HG02610 (cell line): ENCODE measurements at regions not wholly inside any gene's neighbourhood (a gene's known extent, or its start where the extent isn't known, plus 50 kb on each side); places are given as distances from the start of the nearest gene placed in this dataset.

Source experiments
- ATAC-seq: cut with Tn5 transposase; IDR thresholded peaks from one replicate; pipeline ENCODE4 v1.9.1; 2021; ENCODE audit warnings: mild to moderate bottlenecking, moderate library complexity; ENCODE audit not compliant: unreplicated experiment

DNA sequence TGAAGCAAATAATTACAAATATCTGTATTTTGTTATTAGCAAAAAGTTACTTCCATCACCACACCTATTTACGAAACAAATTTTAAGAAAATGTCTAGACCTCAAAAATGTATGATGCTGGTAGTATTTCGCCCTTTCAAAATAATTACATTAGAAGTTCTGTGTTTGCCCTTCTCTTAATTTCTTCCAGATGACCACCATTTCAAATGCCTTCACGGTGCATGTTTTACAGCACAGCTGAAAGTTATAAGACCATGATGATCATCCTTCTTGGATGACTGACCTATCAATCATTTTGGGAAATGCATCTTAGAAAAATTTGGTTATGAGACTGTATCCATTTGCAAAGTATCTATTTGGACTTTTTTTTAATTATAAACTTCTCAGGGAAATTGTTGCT lies 390.8 kb downstream of the SLITRK6 start:
- ATAC-seq = no peak

DNA sequence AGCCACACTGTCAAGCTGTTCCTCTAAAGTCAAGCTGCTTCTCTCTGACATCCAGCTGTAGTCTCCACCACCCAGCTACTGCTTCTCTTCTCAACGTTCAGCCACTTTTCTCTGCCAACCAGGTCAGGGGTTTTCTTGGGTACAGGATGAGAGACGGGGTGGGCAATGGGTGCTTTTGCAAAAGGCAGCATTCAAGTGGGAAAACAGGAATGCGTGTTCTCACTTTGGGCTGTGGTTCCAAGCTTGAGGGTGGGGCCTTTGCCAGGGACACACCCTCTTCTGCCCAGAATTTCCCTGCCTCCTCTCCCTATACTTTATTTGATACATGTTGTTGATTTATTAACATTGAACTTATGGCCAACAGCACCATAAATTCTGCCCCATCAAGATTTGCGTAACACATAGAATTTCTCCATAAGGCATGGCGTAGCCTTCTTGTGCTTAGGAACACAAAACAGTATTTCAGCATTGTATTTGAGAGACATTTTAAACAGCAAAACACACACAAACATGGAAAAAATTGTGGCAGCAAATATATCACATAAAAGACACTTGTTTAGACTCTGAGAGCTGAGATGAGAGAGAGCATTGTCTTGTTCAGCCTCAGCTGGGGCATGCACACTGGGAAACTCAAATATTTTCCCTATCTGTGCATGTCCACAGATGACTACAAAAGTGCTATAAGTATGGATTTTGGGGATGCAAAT lies 392.8 kb downstream of the SLITRK6 start:
- no peak for ATAC-seq

DNA sequence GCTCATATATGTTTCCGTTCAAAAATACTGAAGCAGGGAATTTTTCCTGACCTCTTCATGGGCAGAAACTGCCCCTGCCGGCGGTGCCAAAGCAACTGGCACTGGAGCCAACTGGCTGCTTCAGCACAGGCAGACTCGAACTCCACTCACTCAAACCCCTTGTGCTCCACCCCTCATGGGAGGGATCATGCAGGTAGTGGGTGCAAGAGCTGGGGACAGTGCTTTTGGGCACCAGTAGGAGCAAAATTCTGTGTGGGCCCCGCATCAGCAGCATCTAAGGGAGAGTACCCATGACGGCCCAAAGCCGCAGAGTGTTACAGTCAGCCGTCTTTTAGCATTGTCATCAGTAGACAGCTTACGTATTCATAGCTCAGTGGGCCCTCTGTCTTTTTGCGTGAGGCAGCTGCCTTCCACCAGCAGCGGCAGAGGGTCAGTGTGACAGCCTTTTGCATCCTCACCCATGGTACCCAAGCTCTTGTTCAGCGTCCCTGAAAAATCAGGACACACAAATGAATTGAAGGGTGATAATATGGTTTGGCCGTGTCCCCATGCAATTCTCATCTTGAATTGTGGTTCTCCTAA lies 393.8 kb downstream of the SLITRK6 start:
- no peak for ATAC-seq

DNA sequence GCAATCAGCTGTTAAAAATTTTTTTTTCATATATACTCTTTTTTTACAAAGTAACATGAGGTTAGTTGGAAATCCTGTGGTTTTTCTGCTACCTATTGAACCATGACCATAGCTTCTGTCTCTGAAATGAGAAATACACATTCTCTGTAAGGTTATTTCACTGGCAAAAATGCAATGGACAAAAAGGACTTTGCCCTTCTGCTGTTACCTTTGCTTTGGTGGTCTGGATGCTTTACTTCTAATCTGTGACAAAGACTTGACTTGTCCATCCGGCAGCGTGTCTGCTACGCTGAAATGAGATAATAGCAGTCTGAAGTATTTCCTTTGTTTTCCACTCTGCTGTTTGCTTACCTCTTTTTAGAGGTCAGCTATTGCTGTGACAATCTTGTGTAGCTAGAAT lies 412.8 kb downstream of the SLITRK6 start:
- ATAC-seq = no peak

DNA sequence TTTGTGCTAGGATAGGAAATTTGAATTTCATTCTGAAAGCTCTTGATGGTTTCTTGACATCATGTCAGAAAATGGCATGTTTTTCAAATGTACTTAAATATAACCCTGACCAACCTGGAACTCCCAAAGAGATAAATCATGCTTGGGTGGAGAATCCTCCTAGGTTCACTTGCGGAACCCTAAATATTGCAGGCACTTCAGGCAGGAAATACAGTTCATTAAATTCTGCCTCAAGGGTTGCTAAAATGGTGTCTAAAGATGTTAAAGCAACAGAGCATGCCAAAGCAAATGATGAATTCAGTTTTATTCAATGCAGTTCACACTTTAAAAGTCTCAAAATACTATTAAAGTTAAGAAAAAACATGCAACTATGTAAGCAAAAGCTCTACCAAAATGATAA lies 415.9 kb downstream of the SLITRK6 start:
- ATAC-seq = no peak

DNA sequence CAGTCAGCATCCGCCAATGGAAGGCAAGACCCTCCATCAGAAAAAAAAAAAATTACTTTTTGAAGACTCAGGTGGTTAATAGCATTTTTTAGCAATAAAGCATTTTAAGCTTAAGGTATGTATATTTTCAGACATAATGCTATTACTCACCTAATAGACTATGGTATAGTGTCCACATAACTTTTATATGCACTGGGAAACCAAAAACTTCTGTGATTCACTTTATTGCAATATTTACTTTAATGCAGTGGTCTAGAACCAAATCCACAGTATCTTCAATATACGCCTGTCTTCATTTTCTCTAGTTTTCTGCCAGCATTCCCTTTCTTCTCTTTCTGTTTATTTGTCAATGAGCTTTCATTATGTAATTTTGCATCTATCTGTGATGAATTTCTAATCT lies 418.1 kb downstream of the SLITRK6 start:
- no peak for ATAC-seq

DNA sequence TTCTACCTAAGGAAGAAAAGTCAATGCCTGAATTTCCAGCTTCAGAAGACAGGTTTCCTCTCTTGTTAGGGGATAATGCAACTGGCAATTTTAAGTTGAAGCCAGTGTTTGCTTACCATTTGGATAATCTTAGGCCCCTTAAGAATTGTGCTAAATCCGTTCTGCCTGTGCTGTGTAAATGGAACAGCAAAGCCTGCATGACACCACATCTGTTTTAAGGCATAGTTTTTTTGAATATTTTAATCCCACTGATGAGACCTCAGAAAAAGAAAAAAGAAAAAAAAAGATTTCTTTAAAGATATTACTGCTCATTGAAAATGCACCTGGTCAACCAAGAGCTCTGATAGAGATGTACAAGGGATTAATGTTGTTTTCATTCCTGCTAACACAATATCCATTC lies 419.2 kb downstream of the SLITRK6 start:
- ATAC-seq = no peak

DNA sequence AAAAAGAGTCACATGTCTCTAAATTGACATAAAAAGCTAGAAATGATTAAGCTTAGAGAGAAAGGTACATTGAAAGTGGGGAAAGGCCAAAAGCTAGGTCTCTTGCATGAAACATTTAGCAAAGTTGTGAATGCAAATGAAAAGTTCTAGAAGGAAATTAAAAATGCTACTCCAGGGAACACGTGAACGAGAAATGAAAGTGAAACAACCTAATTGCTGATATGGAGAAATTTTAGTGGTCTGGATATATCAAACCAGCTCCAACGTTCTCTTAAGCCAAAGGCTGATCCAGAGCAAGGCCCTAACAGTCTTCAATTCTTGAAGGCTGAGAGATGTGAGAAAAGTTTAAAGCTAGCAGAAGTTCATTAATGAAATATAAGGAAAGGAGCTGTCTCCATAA lies 419.8 kb downstream of the SLITRK6 start:
- ATAC-seq = no peak

DNA sequence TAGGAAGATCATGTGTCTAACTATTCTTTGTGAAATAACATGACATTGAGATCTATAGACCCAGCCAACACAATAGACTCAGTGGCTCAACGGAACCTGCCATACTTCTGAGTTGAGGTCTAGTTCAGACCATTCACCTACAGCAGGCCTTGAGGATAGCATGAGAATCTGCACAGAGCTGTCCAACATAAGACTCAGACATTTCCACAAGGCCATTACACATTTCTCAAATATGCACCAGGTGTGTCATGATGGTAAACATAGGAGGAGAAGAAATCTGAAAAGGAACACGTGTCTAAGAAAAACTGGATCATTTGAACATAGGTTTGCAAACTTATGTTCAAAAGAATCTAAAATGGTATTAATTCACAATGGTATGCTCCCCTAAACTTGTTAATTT lies 421.4 kb downstream of the SLITRK6 start:
- ATAC-seq = no peak

DNA sequence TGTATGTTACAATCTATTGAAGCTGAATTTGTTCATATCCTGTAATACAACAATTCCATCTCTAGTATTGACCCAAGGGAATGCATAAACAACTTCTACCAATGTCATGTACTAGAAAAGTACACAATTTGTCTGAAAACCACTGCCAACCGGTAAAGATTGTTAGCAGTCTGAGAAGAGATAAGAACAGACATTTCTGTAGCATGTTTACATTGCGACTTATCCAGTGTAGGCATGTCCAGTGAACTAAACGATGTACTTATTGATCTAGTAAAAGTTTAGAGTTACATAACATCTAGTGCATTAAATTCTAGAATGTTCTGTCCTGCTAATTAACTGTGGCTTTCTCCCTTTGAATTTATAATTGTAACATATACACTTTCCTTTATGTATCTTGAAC lies 425.9 kb downstream of the SLITRK6 start:
- no peak for ATAC-seq

DNA sequence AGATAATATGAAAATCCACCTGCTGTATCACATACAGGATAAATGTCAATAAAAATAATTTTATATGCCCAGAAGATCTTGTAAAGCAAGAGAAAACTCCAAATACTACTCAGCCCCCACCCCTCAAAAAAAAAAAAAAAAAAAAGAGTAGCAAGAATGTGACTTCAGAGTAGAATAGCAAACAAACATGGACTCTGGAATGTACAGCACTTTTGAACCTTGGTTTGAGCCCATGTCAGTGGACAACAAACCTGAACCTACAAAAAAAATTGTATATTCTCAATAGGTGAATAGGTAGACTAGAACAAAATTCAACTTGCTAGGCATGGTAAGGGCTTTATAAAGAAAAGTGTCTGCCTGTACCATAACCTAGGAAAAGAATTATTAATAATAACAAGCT lies 428.0 kb downstream of the SLITRK6 start:
- ATAC-seq = no peak

DNA sequence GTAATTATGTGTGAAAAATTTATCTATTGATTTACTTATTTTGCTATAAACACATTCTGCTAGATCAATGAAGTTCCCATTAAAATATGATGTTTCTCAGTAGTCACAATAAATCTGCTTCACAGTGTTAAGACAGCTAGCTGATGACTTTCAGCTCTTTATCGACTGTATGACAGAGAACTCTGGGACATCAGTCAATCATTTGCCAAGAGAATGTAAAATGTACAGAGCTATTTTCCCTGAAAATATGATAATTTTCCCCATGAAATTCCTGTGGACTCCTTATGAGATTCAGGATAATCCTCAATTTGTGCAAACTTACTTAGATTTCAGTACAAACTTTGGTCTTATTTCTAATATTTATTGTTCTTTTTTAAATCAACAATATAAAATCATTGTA lies 430.5 kb downstream of the SLITRK6 start:
- no peak for ATAC-seq

DNA sequence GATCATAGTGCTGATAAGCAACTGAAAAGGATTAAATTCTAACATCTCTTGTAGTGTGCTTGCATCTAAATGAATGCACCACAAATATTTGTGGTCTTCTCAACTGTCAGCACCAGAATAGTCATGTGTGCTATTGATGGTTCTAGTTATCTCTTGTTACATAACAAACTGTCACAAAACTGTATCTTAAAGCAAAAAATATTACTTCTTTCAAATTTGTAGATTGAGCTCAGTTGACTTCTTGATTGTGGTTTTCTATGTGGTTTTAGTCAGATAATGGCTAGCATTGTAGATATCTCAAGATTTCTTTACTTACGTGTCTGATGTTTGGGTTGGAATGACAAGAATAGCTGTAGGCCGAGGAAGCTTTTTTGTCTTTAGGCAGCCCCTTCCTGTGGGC lies 431.3 kb downstream of the SLITRK6 start:
- no peak for ATAC-seq

DNA sequence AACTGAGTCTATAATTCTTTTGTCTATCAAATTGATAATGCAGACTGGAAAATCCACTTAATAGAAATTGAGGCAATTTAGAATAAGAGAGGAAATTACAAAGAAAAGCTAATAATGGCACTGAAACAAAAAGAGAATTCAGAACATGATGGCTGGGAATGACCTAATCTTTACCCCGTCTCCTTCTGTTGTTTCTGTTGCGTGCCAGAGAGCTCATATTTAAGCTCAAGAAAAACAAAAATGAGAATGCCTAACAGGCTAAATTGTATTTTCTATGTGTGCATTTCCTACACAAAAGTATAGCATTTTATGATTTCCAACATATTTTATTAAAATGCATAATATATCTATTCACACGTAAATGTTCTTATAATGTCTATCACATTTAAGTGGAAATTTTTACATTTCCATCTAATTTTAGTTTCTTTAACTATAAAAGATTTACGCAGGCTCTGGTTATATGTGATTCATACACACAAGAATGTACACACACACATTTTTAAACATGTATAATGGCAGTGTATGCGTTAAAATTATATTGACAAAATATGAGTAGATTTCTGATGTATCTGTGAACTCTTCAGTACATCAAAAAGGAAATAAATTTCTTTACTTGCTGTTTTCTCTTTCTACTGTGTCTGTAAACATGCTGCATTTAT lies 432.3 kb downstream of the SLITRK6 start:
- no peak for ATAC-seq

DNA sequence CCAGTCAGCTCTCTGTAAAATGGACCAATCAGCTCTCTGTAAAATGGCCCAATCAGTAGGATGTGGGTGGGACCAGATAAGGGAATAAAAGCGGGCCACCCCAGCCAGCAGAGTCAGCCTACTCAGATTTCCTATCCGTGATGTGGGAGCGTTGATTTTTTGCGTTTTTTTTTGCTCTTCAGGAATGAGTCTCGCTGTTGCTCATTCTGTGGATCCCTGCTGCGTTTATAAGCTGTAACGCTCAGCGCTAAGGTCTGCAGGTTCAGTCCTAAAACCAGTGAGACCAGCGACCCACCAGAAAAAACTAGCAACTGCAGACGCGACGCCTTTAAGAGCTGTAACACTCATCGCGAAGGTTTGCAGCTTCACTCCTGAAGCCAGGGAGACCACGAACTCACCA lies 435.7 kb downstream of the SLITRK6 start:
- ATAC-seq = no peak

DNA sequence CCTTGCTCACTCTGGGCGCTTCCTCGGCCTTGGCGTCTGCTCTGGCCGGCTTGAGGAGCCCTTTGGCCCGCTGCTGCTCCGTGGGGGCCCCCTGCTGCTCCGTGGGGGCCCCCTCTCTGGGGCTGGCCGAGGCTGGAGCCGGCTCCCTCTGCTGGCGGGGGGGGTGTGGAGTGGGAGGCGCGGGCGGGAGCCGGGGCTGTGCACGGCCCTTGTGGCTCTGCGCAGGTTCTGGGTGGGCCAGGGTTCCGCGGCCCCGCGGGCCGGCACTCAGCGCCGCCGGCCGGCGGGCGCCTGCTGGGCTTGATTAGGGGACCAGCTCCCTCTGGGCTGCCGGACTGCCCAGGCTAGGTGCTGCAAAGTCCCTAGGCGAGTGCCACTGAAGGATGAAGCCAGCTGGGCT lies 436.2 kb downstream of the SLITRK6 start:
- no peak for ATAC-seq

DNA sequence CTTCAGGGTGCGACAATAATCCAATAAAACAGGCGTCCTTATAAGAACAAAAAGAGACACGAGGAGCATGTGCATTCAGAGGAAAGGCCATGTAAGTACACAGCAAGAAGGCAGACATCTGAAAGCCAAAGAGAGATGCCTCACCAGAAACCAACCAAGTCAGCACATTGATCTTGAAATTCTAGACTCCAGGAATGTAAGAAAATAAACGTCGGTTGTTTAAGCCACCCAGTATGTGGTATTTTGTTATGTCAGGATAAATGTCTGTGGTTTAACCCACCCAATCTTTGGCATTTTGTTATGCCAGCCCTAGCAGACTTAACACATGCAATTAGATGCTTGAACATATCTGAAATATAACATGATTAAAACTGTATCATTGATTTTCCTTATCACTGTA lies 452.0 kb downstream of the SLITRK6 start:
- ATAC-seq = no peak

DNA sequence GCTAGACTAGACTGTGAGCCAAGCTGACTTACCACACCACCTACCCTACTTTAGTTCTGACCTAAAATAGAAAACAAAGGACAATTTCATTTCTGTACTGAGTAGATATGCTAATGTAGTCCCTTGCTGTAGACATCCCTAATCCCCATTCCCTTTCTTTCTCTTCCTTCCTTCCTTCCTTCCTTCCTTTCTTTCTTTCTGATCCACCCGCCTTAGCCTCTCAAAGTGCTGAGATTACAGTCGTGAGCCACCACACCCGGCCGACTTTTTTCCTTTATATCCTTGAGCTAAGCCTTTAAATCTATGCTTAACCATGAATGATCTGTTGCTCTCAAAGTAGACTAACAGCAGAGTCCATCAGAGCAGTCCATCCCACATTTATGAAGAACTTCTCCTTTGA lies 465.0 kb downstream of the SLITRK6 start:
- no peak for ATAC-seq

DNA sequence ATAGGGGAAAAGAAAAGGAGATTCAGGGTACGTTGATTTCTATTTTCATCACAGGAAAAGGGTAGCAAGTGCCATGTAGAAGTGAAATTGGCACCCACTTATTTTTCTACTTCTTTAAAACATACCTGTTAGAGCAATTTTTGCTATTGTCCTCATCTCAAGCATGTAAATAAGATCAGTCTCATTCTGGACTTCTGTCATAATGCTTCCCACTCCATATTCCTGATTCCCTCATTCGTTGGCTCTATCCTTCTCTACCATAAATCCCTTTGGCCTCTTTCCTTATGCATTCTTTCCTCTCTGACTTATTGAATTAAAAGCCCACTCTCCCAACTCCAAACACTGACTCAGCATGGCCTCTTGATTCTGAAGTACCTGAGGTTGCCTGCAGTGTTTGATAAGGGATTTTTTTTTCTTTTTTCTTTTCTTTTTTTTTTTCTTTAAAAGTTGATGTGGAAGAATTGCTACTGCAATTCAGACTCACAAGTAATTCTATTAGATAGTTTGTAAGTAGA lies 465.7 kb downstream of the SLITRK6 start:
- ATAC-seq = no peak

DNA sequence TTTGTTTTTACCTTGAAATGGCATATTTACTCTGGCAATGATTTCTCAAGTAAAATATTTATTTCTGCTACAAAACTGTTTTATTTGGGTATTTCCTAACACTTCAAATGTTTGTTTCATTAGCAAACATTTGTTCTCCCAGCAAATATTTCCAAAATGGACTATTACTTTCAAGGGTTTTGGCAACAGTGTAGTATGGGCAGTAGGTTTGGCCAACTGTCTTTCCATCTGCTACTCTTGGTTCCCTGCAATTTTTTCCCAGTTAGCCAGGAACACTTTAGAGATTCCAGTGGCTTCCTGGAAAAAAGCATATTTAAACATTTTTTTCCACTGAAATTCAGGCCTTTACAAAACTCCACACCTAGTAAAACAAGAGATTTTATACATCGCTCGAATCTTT lies 466.6 kb downstream of the SLITRK6 start:
- ATAC-seq = no peak

DNA sequence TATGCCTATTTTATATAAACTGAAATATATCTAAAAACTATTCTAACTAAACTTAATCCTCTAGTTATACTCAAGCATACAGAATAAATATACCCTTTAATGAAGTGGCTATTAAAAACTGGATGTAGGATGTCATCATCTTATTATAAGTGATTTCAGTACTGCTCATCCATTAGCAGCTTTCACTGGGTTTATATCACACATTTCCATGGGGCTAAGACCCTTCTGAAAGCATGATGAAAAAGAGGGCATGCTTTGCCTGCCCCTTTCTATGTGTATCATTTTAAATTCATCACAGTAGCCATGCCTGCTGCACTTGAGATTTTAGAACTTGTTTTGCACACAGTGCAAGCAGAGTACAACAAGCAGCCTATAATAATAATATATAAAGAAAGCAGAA lies 477.5 kb downstream of the SLITRK6 start:
- no peak for ATAC-seq

DNA sequence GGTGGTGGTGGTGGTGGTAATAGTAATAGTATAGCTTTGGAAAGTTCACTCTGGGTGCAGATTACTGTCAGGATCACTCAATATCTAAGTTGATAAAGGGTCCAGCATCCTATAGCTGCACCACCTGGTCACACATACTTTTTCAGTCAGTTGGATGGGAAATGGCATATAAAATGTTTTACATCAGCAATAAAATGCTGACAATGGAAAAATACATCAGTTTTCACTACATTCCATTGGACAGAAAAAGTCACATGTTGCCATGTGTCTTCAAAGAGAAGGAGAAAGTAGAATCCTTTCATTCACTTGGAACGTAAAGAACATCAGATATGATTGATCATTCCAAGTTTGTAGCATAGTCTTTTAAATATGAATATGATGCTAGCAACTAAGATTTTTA lies 481.4 kb downstream of the SLITRK6 start:
- ATAC-seq = no peak
